Smooth muscle cell (in vitro differentiated cells): ENCODE measurements at regions not wholly inside any gene's neighbourhood (a gene's known extent, or its start where the extent isn't known, plus 50 kb on each side); places are given as distances from the start of the nearest gene placed in this dataset.

Source experiments
- DNase-seq: peaks from one replicate; lab custom pipeline; 2025; ENCODE audit not compliant: unreplicated experiment; lab: John Stamatoyannopoulos, UW
- H2AFZ ChIP-seq: fragments of 200-600 bp; sonication (generic); 2 replicates; pipeline ENCODE4 v1.6.0; 2016; ENCODE audit warnings: antibody characterized with exemption, low read depth, mild to moderate bottlenecking
- H3F3A ChIP-seq: fragments of 200-600 bp; sonication (generic); 2 replicates; pipeline ENCODE4 v1.6.0; 2017; ENCODE audit warnings: antibody characterized with exemption, low read depth
- H3K27ac ChIP-seq: fragments of 200-600 bp; sonication (generic); 2 replicates; pipeline ENCODE4 v1.5.1; 2016; ENCODE audit warnings: low read depth, mild to moderate bottlenecking
- H3K27me3 ChIP-seq: fragments of 200-600 bp; sonication (generic); 2 replicates; pipeline ENCODE4 v1.6.1; 2016; ENCODE audit warnings: low read depth, mild to moderate bottlenecking
- H3K36me3 ChIP-seq: fragments of 200-600 bp; sonication (generic); 2 replicates; pipeline ENCODE4 v1.5.1; 2016; ENCODE audit warnings: low read depth
- H3K4me1 ChIP-seq: fragments of 200-600 bp; sonication (generic); 2 replicates; pipeline ENCODE4 v1.5.1; 2016; ENCODE audit warnings: low read depth
- H3K4me2 ChIP-seq: fragments of 200-600 bp; sonication (generic); 2 replicates; pipeline ENCODE4 v1.6.0; 2016; ENCODE audit warnings: mild to moderate bottlenecking
- H3K4me3 ChIP-seq: fragments of 200-600 bp; sonication (generic); 2 replicates; pipeline ENCODE4 v1.5.1; 2016; ENCODE audit warnings: mild to moderate bottlenecking
- H3K79me2 ChIP-seq: fragments of 200-600 bp; sonication (generic); 2 replicates; pipeline ENCODE4 v1.6.0; 2016; ENCODE audit warnings: low read depth, mild to moderate bottlenecking
- H3K9ac ChIP-seq: fragments of 200-600 bp; sonication (generic); 2 replicates; pipeline ENCODE4 v1.6.0; 2016; ENCODE audit warnings: low read depth
- H3K9me3 ChIP-seq: fragments of 200-600 bp; sonication (generic); replicated peaks from 2 replicates; pipeline ENCODE4 v1.5.1; 2016; ENCODE audit warnings: low read depth
- H4K20me1 ChIP-seq: fragments of 200-600 bp; sonication (generic); 2 replicates; pipeline ENCODE4 v1.6.0; 2016; ENCODE audit warnings: low read depth
- WGBS: methylation state at CpG from one replicate; pipeline ENCODE4 v1.1.7; 2016; ENCODE audit warnings: low lambda C conversion rate; 5-methylcytosine and 5-hydroxymethylcytosine counted together
- TF ChIP-seq, protein P1 (sequence below): fragments of 200-600 bp; sonication (generic); IDR thresholded peaks from 2 replicates; pipeline ENCODE4 v1.5.1; 2017; ENCODE audit warnings: borderline replicate concordance, mild to moderate bottlenecking, antibody characterized with exemption; ENCODE audit not compliant: insufficient read depth, poor library complexity, severe bottlenecking

GRCh38 chr16:89038221-89038721, 55.4 kb upstream of the ACSF3 start:
- no peaks in the 10 kb centered on the region for H4K20me1 ChIP-seq
- DNase-seq = no peak
- H3K4me2 ChIP-seq = no peak overlapping the region
- H3K9ac ChIP-seq = no peak overlapping the region
- no peaks in the 10 kb centered on the region for H3K27me3 ChIP-seq
- H3K27ac ChIP-seq = no peak overlapping the region
- H3K79me2 ChIP-seq = no peaks in the 10 kb centered on the region
- H3K9me3 ChIP-seq = no peaks in the 10 kb centered on the region
- WGBS = 84% methylated on average over 24 of the region's 24 CpGs
- H3K4me1 ChIP-seq = no peaks in the 10 kb centered on the region
- H2AFZ ChIP-seq = no peak overlapping the region
- TF ChIP-seq, protein P1, sequence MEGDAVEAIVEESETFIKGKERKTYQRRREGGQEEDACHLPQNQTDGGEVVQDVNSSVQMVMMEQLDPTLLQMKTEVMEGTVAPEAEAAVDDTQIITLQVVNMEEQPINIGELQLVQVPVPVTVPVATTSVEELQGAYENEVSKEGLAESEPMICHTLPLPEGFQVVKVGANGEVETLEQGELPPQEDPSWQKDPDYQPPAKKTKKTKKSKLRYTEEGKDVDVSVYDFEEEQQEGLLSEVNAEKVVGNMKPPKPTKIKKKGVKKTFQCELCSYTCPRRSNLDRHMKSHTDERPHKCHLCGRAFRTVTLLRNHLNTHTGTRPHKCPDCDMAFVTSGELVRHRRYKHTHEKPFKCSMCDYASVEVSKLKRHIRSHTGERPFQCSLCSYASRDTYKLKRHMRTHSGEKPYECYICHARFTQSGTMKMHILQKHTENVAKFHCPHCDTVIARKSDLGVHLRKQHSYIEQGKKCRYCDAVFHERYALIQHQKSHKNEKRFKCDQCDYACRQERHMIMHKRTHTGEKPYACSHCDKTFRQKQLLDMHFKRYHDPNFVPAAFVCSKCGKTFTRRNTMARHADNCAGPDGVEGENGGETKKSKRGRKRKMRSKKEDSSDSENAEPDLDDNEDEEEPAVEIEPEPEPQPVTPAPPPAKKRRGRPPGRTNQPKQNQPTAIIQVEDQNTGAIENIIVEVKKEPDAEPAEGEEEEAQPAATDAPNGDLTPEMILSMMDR = no peak
- no peaks in the 10 kb centered on the region for H3F3A ChIP-seq
- H3K36me3 ChIP-seq = no peaks in the 10 kb centered on the region
- no peak overlapping the region for H3K4me3 ChIP-seq

DNA sequence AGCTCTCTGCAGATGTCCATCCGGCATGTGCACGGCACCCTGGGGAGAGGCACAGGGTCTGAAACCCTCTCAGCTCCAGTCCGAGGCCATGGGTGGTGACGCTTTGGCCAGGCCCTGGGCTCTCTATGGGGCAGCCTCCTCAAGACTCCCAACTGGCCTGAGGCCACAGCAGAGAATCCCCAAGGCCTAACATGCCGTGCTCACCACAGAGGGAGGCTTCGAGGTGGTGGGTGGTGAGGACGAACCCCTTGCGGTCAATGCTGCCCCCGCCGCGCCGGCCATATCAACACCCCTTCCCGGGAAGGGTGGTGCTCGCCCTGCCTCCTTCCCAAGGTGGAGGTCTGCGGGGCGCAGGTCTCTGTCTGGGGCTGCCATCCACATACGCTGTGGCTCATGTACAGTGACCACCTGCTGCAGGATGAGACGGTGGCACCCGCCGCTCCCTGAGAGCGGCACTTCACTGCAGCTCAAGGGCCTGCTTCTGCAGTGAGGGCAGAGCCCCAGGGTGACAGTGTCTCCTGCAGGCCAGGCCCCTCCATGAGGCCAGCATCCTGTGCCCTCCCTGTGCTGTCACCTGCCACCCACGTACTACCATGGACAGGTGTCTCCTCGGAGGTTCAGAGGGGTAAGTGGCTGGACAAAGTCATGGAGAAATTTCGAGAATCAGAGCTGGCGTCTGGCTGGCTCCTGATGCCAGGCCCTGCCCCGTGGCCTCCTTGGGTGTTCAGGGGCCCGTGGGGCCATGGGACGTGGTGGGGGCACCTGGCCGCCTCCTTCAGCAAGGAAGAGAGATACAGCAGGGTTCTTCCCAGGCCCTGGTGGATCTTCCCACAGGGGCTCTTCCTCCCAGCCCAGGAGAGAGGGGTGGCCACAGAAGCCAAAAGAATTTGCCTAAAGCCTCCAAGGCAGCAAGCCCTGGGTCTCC, 54.6 kb upstream of the ACSF3 start:
- WGBS = 91% methylated on average over 29 of the region's 29 CpGs
- TF ChIP-seq, protein P1 = no peak
- no peaks in the 10 kb centered on the region for H3K4me1 ChIP-seq
- H3K27me3 ChIP-seq = no peaks in the 10 kb centered on the region
- H3K36me3 ChIP-seq = no peaks in the 10 kb centered on the region
- H3K27ac ChIP-seq = no peak overlapping the region
- H4K20me1 ChIP-seq = no peaks in the 10 kb centered on the region
- DNase-seq = no peak
- H3K9me3 ChIP-seq = no peaks in the 10 kb centered on the region
- no peak overlapping the region for H3K4me2 ChIP-seq
- H3K9ac ChIP-seq = no peak overlapping the region
- no peak overlapping the region for H2AFZ ChIP-seq
- H3K79me2 ChIP-seq = no peaks in the 10 kb centered on the region
- H3K4me3 ChIP-seq = no peak overlapping the region
- H3F3A ChIP-seq = no peaks in the 10 kb centered on the region

- 80% methylated on average over 18 of the region's 18 CpGs for WGBS
- no peak overlapping the region for H3K4me2 ChIP-seq
- H3K79me2 ChIP-seq = no peaks in the 10 kb centered on the region
- no peaks in the 10 kb centered on the region for H3K4me1 ChIP-seq
- TF ChIP-seq, protein P1 = no peak
- no peak overlapping the region for H3K27ac ChIP-seq
- no peak overlapping the region for H2AFZ ChIP-seq
- H3F3A ChIP-seq = no peaks in the 10 kb centered on the region
- no peak overlapping the region for H3K4me3 ChIP-seq
- H3K9me3 ChIP-seq = no peaks in the 10 kb centered on the region
- H3K9ac ChIP-seq = no peak overlapping the region
- H3K27me3 ChIP-seq = no peaks in the 10 kb centered on the region
- no peak for DNase-seq
- H3K36me3 ChIP-seq = no peaks in the 10 kb centered on the region
- H4K20me1 ChIP-seq = no peaks in the 10 kb centered on the region
Measured at GRCh38 chr16:89039756-89040155, 53.9 kb upstream of the ACSF3 start.
